ENCODE measurements at regions not wholly inside any gene's neighbourhood (a gene's known extent, or its start where the extent isn't known, plus 50 kb on each side); places are given as distances from the start of the nearest gene placed in this dataset.

DNA sequence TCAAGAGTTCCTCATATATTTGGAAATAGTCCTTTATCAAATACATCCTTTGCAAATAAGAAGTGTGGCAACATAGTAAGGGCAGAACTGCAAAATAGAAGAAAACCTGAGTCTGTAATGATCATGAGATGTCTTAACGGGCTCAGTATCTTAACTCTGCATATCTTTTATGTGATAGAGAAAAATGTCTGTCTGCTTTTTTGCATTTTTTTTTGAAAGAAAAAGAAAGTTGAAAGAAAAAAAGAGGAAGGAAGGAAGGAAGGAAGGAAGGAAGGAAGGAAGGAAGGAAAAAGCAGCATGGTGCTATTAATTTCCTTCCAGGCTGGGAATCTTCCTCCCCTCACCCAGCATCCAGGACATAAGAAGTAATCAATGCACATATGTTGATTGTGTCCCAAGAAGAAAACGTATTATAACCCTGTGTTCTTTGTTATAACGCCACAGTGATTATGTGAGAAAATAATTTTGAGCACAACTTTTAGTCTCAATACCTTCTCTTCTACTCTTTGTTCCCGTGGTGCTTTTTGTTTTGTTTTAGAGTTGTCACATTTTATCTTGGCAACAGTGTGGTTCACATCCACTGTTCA lies 58.7 kb upstream of the PCSK2 start:
- TF ChIP-seq CTCF (IDR thresholded peaks at IDR 0.05) = no peak
- Histone ChIP-seq H3K27ac (no peak overlapping the region), H3K4me3 (no peak overlapping the region)
- no peak for DNase-seq (ENCODE audit: low spot score)

DNA sequence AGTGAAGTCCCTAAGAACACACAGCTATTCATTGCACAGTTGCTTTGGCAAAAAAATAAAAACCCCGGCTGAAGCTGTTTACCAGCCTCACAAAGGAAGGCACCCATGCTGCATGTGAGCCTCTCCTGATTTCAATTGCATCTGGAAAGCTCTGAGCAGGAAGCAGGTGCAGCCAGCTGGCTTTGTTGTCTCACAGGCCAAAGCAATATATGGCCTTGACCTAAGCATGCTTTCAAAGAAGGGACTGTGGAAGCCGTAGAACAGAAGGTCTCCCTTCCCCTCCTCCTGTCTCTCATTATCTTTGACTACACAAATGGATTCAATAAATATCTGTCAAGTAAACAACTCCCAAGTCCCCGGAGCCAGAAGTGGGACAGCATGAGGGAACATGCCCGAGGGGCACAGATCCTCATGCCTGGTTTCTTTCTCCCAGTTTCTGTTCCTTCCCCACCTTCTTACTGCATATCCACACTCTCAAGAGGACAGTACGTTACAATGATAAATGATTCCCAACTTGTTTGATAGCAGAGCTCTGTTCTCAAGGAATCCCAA lies 57.2 kb upstream of the PCSK2 start:
- DNase-seq (ENCODE audit: low spot score) = no peak
- H3K4me3 ChIP-seq = no peak overlapping the region
- no peak for TF ChIP-seq CTCF (IDR thresholded peaks at IDR 0.05)
- H3K27ac ChIP-seq = no peak overlapping the region

- H3K27ac ChIP-seq = no peak overlapping the region
- no peak for TF ChIP-seq CTCF (IDR thresholded peaks at IDR 0.05)
- DNase-seq (ENCODE audit: low spot score) = no peak
- H3K4me3 ChIP-seq = no peak overlapping the region
Observed at GRCh38 chr20:17171746-17172280, 55.0 kb upstream of the PCSK2 start.

- TF ChIP-seq CTCF (IDR thresholded peaks at IDR 0.05) = no peak
- no peak for DNase-seq (ENCODE audit: low spot score)
- no peak overlapping the region for H3K4me3 ChIP-seq
- no peak overlapping the region for H3K27ac ChIP-seq
Observed at GRCh38 chr20:17172836-17173516, 53.9 kb upstream of the PCSK2 start.
